T-cell (primary cell): ENCODE measurements at regions not wholly inside any gene's neighbourhood (a gene's known extent, or its start where the extent isn't known, plus 50 kb on each side); places are given as distances from the start of the nearest gene placed in this dataset.

Source experiments
- ATAC-seq, 4 experiments: fragments of 200-7000 bp in 3 of 4; fragments of 150-1000 bp in 1 of 4; cut with Tn5 transposase; replicated peaks in 1 of 4; 1 replicate in 3 of 4; 2 replicates in 1 of 4; pipeline ENCODE4 v1.10.0; 2021; ENCODE audit warnings: moderate library complexity in 3 of 4, mild to moderate bottlenecking in 2 of 4, moderate number of reproducible peaks in 1 of 4
- CTCF ChIA-PET, 2 donors: fragments of 300-600 bp; sonication (Branson Sonifier 250); formaldehyde crosslinking; loops; one replicate each; lab custom pipeline; 2022; ENCODE audit warnings: antibody characterized with exemption in 2 of 2; lab: Charles Lee
- POLR2A ChIA-PET, 2 donors: fragments of 300-600 bp; sonication (Branson Sonifier 250); formaldehyde crosslinking; loops; one replicate each; lab custom pipeline; 2022; ENCODE audit warnings: antibody characterized with exemption in 2 of 2; lab: Charles Lee
- DNase-seq, 35 experiments: peaks; one replicate each; pipeline versions ENCODE4 v3.0.0 to v3.0.0-alpha.2; 2013 to 2023
- H3K27ac ChIP-seq: one replicate; pipeline ENCODE4 v1.5.1; 2013; ENCODE audit warnings: low read length
- H3K27me3 ChIP-seq, 2 experiments: replicated peaks in 1 of 2; 1 replicate in 1 of 2; 2 replicates in 1 of 2; pipeline versions ENCODE4 v1.6.1 to v1.7.0; 2013; ENCODE audit warnings: low read length in 1 of 2, mixed read lengths in 1 of 2; ENCODE audit not compliant: control insufficient read depth in 2 of 2, insufficient read depth in 2 of 2; ENCODE audit errors: extremely low read depth in 1 of 2
- H3K36me3 ChIP-seq, 2 donors: 1 replicate in 1 of 2; 2 replicates in 1 of 2; pipeline versions ENCODE4 v1.6.1 to v1.7.0; 2013; ENCODE audit warnings: low read length in 1 of 2; ENCODE audit not compliant: control insufficient read depth in 2 of 2, insufficient read depth in 1 of 2; ENCODE audit errors: extremely low read depth in 1 of 2
- H3K4me1 ChIP-seq, 2 experiments: 1 replicate in 1 of 2; 2 replicates in 1 of 2; pipeline versions ENCODE4 v1.6.1 to v1.7.0; 2013; ENCODE audit warnings: low read length in 2 of 2, mixed read lengths in 1 of 2; ENCODE audit not compliant: insufficient read depth in 2 of 2, control insufficient read depth in 1 of 2; ENCODE audit errors: extremely low read depth in 1 of 2
- H3K4me3 ChIP-seq, 2 donors: 1 replicate in 1 of 2; 2 replicates in 1 of 2; pipeline versions ENCODE4 v1.5.1 to v1.7.0; 2013; ENCODE audit warnings: mild to moderate bottlenecking in 2 of 2, low read length in 1 of 2, moderate library complexity in 1 of 2; ENCODE audit not compliant: control insufficient read depth in 1 of 2; ENCODE audit errors: extremely low read depth in 1 of 2
- H3K9me3 ChIP-seq: 2 replicates; pipeline ENCODE4 v1.7.0; 2013
- H3K27ac Mint-ChIP-seq, 2 donors: one replicate each; pipeline ENCODE4 v1.8.0; 2020 to 2021; ENCODE audit warnings: mild to moderate bottlenecking in 2 of 2, mixed read lengths in 2 of 2
- H3K27me3 Mint-ChIP-seq, 2 donors: one replicate each; pipeline ENCODE4 v1.8.0; 2021 to 2022; ENCODE audit warnings: mixed read lengths in 2 of 2
- H3K36me3 Mint-ChIP-seq: one replicate; pipeline ENCODE4 v1.8.0; 2021; ENCODE audit warnings: mixed read lengths
- H3K4me1 Mint-ChIP-seq, 3 donors: one replicate each; pipeline ENCODE4 v1.8.0; 2020 to 2022; ENCODE audit warnings: mixed read lengths in 3 of 3, mild to moderate bottlenecking in 1 of 3
- H3K4me3 Mint-ChIP-seq, 3 donors: one replicate each; pipeline ENCODE4 v1.8.0; 2020 to 2022; ENCODE audit warnings: mild to moderate bottlenecking in 3 of 3, mixed read lengths in 3 of 3, moderate library complexity in 3 of 3
- H3K9me3 Mint-ChIP-seq, 3 donors: one replicate each; pipeline ENCODE4 v1.8.0; 2020 to 2022; ENCODE audit warnings: mixed read lengths in 3 of 3
- WGBS: methylation state at CpG from one replicate; pipeline ENCODE4 v1.1.5; 2013; ENCODE audit warnings: missing lambda C conversion rate; ENCODE audit not compliant: insufficient coverage; 5-methylcytosine and 5-hydroxymethylcytosine counted together

DNA sequence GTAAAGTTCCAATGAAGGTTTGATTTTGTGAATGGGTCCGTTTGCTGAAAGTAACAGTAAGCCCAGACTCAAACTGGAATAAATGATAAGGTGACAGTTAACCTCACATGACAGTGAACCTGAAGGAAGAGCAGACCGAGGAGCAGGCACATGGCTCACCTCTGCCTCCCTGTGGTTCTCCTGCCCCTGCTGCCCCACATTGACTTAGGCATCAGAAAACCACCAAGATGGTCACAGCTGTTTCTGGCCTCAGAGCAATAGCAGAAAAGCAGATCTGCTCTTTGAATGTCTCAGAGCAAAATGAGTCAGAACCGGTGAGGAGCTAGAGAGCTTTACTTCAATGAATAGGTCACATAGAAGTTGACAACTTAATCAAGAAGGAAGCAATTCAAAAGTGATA is 487.6 kb downstream of the METTL4 start:
- no peak for ATAC-seq
- Histone ChIP-seq H3K4me1 (no peaks in the 10 kb centered on the region), H3K36me3 (no peaks in the 10 kb centered on the region), H3K27me3 (no peaks in the 10 kb centered on the region), H3K9me3 (no peaks in the 10 kb centered on the region), H3K27ac (no peak overlapping the region), H3K4me3 (no peak overlapping the region)
- DNase-seq: peak in 1 of 35 experiments; percentile 4
- no peak overlapping the region for H3K4me3 Mint-ChIP-seq
- no peaks in the 10 kb centered on the region for H3K36me3 Mint-ChIP-seq
- H3K27me3 Mint-ChIP-seq: no peaks in the 10 kb centered on the region
- ChIA-PET CTCF (no interaction called here), POLR2A (no interaction called here)
- H3K4me1 Mint-ChIP-seq: no peaks in the 10 kb centered on the region
- no peak overlapping the region for H3K27ac Mint-ChIP-seq
- WGBS: 15% methylated on average over 3 of the region's 3 CpGs
- no peaks in the 10 kb centered on the region for H3K9me3 Mint-ChIP-seq

DNA sequence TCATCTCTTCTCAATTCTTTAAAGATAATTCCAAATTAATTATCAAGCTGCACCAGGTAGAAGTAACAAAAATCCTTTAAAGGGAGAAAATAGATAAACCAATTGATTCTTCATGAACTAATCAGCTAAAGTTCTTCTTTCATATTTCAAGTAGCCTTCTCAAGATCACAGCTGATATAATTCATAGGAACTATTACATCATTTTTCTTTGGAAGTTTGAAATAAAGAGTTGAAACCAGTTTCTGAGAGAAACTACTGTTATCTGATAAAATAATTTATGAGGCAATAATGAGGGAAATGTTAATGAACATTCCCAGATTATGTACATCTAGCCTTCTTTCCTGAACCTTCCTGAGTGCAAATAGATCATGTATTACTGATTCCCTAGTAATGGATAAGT is 484.9 kb downstream of the METTL4 start:
- POLR2A ChIA-PET: no interaction called here
- H3K27ac ChIP-seq: no peak overlapping the region
- CTCF ChIA-PET: no interaction called here
- Mint-ChIP-seq H3K4me1 (peaks cover 0 to 3% (median 0%) of the 10 kb centered on the region in 3 donors), H3K27ac (no peak overlapping the region), H3K27me3 (no peaks in the 10 kb centered on the region), H3K36me3 (no peaks in the 10 kb centered on the region), H3K4me3 (no peak overlapping the region), H3K9me3 (no peaks in the 10 kb centered on the region)
- ATAC-seq: no peak
- peaks cover 0 to 3% of the 10 kb centered on the region in 2 experiments for H3K4me1 ChIP-seq
- DNase-seq: no peak
- H3K27me3 ChIP-seq: no peaks in the 10 kb centered on the region
- no peaks in the 10 kb centered on the region for H3K9me3 ChIP-seq
- no peaks in the 10 kb centered on the region for H3K36me3 ChIP-seq
- H3K4me3 ChIP-seq: no peak overlapping the region

DNA sequence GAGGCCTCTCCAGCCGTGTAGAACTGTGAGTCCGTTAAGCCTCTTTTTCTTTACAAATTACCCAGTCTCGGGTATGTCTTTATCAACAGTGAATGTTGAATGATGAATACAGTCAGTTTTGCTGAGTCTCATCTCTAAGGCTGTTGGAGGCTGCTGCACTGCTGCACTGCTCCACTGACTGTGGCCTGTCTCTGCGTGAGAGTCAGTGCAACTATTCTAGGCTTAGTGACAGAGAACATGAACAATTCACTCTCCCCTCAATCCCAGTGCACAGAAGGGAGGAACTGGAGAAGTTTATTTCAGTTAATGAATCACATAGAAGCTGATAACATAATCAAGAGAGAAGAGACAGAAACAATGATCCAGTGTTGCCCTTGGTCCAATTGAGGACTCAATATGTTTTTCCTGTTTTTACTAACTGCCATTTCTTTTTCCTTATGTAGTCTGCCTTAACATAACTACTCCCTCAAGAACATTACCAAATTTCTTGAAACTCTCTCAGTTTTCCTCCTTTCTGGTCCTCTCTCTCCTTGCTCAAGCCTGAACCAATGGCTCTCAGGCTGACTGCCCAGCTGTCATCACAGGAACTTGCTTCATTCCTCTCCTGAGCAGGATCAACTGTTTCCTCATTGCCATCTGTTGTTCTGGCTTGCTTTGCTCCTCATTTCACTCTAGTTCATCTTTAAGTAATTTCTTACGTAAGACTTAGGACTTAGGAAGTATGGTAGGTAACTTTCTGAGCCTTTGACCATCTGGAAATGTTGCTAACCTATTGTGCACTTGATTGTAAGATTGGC is 483.2 kb downstream of the METTL4 start:
- peaks cover 0 to 3% (median 0%) of the 10 kb centered on the region in 3 donors for H3K4me1 Mint-ChIP-seq
- WGBS: no CpG with 5 or more reads among the region's 5 CpGs
- peaks cover 0 to 4% of the 10 kb centered on the region in 2 donors for H3K27me3 Mint-ChIP-seq

DNA sequence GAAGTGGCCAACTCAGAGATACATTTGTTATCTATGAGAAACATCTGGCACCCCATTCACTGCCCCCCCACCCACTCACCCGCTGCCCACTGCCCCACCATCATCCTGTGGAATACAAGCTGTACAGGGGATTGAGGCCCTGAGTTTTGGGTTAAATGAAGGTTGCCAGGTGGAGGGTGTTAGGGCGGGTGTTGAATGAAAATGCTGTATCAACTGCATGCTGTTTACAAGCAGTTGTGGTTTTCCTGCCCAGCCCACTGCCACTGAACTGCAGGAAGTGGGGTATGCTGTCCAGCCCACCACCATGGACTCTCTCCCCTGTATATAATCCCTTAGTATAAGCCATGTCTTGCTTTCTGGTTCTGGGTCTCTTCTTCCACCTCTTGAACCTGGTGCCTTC is 481.9 kb downstream of the METTL4 start:
- Mint-ChIP-seq H3K4me1 (peaks cover 0 to 3% (median 0%) of the 10 kb centered on the region in 3 donors), H3K36me3 (no peaks in the 10 kb centered on the region), H3K27ac (no peak overlapping the region), H3K27me3 (peaks cover under 1 to 4% of the 10 kb centered on the region in 2 donors), H3K9me3 (no peaks in the 10 kb centered on the region), H3K4me3 (no peak overlapping the region)
- CTCF ChIA-PET: no interaction called here
- Histone ChIP-seq H3K36me3 (no peaks in the 10 kb centered on the region), H3K27me3 (no peaks in the 10 kb centered on the region), H3K4me1 (peaks cover 0 to 3% of the 10 kb centered on the region in 2 experiments), H3K27ac (no peak overlapping the region), H3K4me3 (no peak overlapping the region), H3K9me3 (no peaks in the 10 kb centered on the region)
- WGBS: no CpG with 5 or more reads among the region's 2 CpGs
- POLR2A ChIA-PET: no interaction called here
- DNase-seq: no peak
- ATAC-seq: no peak

More for the DNA sequence above, 483.2 kb downstream of the METTL4 start:
- Histone ChIP-seq H3K9me3 (no peaks in the 10 kb centered on the region), H3K27ac (no peak overlapping the region), H3K4me1 (peaks cover 0 to 3% of the 10 kb centered on the region in 2 experiments), H3K4me3 (no peak overlapping the region), H3K36me3 (no peaks in the 10 kb centered on the region), H3K27me3 (no peaks in the 10 kb centered on the region)
- DNase-seq: no peak
- ChIA-PET POLR2A (no interaction called here), CTCF (no interaction called here)
- H3K4me3 Mint-ChIP-seq: no peak overlapping the region
- H3K9me3 Mint-ChIP-seq: no peaks in the 10 kb centered on the region
- no peak for ATAC-seq
- H3K36me3 Mint-ChIP-seq: no peaks in the 10 kb centered on the region
- no peak overlapping the region for H3K27ac Mint-ChIP-seq

DNA sequence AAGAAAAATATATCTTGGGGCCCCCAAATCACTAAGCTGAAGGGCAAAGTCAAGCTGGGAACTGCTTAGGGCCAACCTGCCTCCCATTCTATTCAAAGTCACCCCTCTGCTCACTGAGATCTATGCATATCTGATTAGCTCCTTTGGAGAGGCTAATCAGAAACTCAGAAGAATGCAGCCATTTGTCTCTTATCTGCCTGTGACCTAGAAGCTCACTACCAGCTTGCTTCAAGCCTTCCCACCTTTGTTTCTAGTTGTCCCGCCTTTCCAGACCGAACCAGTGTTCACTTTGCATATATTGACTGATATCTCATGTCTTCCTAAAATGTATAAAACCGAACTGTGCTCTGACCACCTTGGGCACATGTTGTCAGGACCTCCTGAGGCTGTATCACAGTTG is 479.4 kb downstream of the METTL4 start:
- Mint-ChIP-seq H3K4me1 (peaks cover 0 to 3% (median 0%) of the 10 kb centered on the region in 3 donors), H3K27ac (no peak overlapping the region), H3K9me3 (no peaks in the 10 kb centered on the region), H3K27me3 (peaks cover 4 to 6% of the 10 kb centered on the region in 2 donors), H3K36me3 (no peaks in the 10 kb centered on the region), H3K4me3 (no peak overlapping the region)
- CTCF ChIA-PET: no interaction called here
- Histone ChIP-seq H3K27ac (no peak overlapping the region), H3K4me1 (peaks cover 0 to 3% of the 10 kb centered on the region in 2 experiments), H3K36me3 (no peaks in the 10 kb centered on the region), H3K9me3 (no peaks in the 10 kb centered on the region), H3K27me3 (no peaks in the 10 kb centered on the region), H3K4me3 (no peak overlapping the region)
- ATAC-seq: no peak
- no peak for DNase-seq
- POLR2A ChIA-PET: no interaction called here
- 80% methylated on average over 2 of the region's 3 CpGs for WGBS

DNA sequence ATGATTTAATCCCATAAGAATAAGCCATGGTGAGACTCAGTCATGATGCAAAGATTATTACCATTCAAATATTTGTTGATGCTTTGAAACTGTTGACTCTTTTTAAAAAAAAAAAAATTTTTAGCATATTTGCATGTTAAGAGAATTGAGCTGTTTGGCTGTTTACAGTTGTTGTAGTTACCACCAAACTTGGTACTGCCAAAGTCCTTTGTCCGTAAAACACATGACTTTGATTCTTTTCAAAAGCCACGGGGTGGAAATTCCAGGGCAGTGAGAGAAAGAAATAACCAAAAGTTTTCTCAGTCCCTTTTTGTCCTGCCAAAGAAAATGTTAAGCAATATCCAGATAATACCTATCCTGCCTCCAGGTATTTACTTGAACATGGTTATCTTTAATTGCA is 474.8 kb downstream of the METTL4 start:
- no peaks in the 10 kb centered on the region for H3K36me3 Mint-ChIP-seq
- CTCF ChIA-PET: interaction anchor here (0.9 to 1.0 kb wide), 2 partner anchors 8 to 11 kb away, joined by 3 read pairs; no protein-coding TSS in a partner anchor
- no peak overlapping the region for H3K27ac ChIP-seq
- H3K36me3 ChIP-seq: no peaks in the 10 kb centered on the region
- H3K27me3 Mint-ChIP-seq: peaks cover 4 to 6% of the 10 kb centered on the region in 2 donors
- no peaks in the 10 kb centered on the region for H3K9me3 ChIP-seq
- ATAC-seq (no peak), DNase-seq (no peak)
- 86% methylated on average over 2 of the region's 2 CpGs for WGBS
- H3K4me3 Mint-ChIP-seq: no peak overlapping the region
- H3K27ac Mint-ChIP-seq: no peak overlapping the region
- no peaks in the 10 kb centered on the region for H3K4me1 Mint-ChIP-seq
- H3K27me3 ChIP-seq: no peaks in the 10 kb centered on the region
- no peak overlapping the region for H3K4me3 ChIP-seq
- POLR2A ChIA-PET: no interaction called here
- peaks cover 0 to 14% (median 6%) of the 10 kb centered on the region in 3 donors for H3K9me3 Mint-ChIP-seq
- no peaks in the 10 kb centered on the region for H3K4me1 ChIP-seq
